HG03469 (cell line): ENCODE measurements at regions not wholly inside any gene's neighbourhood (a gene's known extent, or its start where the extent isn't known, plus 50 kb on each side); places are given as distances from the start of the nearest gene placed in this dataset.
"Not testable (repeated sequence)": the region's sequence is repeated elsewhere in the genome, so short reads cannot be mapped to it uniquely, and the experiment has no call there.

Experiments used
- ATAC-seq: cut with Tn5 transposase; IDR thresholded peaks from one replicate; pipeline ENCODE4 v1.9.1; 2021; ENCODE audit warnings: mild to moderate bottlenecking, moderate library complexity, moderate number of reproducible peaks; ENCODE audit not compliant: unreplicated experiment

DNA sequence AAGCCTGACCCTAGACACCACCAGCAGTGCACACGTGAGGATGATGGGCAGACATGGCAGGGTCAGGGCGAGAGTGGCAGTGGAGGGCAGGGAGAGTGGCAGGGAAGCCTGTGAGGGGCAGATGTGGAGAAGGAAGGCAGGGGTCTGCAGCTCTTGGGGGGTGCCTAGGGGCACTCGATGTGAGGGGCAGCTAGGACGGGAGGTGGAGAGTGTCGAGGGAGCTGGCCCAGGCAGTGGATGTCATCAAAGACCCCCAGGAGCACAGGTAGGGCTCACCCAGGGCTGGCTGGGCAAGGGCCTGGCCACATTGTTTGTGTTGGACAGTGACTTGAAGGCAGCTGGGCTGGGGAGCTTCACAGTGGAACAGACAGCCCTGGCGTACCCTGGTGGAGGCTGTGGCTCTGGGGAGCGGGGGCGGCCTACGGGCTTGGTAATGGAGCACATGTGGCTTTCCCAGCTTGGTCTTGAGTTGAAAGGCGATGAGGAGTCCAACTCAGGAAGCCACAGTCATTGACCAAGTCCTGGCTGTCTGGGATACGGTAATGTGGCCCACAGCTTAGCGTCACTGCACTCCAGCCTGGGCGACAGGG, 87.1 kb downstream of the RTP5 start:
- no peak for ATAC-seq

GRCh38 chr2:241957276-241957675, 87.7 kb downstream of the RTP5 start:
- ATAC-seq: no peak

DNA sequence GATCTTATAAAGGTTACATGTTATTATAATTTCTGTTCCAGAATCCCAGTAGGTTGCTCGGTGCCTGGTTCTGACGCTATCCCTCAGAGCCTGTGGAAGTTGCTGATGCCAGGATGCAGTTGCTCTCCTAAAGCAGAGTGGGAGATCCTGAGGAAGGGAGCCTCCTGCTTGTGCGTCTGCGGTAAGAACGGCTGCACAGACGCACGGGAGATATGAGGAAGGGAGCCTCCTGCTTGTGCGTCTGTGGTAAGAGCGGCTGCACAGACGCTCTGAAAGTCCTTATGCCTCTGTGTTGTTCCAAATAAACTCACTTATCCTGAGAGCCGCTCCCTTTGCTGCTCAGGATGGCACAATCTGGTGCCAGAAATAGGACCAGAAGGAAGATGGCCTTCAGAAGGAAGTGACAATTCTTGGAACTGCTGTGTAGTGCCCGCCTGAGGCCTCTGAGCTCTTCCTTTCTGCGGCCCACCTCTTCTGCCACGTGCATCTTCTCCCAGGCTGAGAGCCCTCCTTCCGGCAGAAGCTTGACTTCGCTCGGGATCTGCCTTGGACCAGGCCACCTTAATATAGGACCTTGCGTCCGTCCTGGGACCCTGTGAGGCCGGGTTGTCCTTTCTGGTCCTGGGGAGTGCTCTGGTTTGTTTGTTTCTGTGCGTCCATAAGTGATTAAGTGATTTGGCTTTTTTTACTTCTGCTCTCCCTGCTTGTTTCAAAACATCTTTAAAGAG, 89.5 kb downstream of the RTP5 start:
- ATAC-seq: no peak

GRCh38 chr2:241959751-241960269, 90.3 kb downstream of the RTP5 start:
- no peak for ATAC-seq

DNA sequence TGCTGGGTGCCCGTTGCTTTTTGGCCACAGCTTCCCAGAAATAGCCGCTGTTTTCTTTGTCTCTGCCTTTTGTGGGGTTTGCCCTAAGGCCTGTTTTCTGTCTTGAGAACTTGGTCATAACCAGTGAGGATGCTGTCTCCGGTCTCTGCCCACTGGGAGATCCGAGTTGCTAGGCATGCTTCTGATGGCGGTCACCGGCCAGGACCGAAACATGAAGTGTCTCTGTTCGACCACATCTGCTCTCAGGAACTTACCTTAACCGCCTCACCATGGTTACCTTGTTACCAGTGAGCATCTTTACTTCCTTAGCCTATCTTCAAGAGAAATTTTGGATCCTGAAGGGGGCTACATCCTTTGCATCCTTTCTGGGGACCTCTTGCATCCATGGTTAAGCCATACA, 91.9 kb downstream of the RTP5 start:
- no peak for ATAC-seq

DNA sequence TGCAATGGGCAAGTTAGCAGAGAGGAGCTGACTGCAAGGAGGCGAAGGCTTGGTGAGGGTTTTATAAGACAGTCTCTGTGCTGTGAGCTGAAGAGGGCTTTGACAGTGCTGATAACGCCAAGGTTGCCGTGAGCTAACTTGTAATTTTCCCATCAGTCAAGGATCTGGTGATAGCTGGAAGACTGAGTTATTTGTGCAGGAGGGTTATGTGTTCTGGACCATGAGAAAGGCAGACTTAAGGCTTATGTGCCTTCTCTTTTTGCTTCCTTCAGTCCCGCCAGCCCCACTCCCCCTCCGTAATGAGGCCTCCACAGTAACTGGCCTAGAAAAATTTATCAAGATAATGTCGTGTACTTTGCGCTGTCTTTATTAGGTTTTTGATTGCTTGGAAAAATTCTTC, 94.6 kb downstream of the RTP5 start:
- ATAC-seq: no peak

GRCh38 chr2:241965931-241966412, 96.4 kb downstream of the RTP5 start:
- peak; percentile 71 for ATAC-seq

GRCh38 chr2:241966647-241967466, 97.3 kb downstream of the RTP5 start:
- ATAC-seq: no peak

DNA sequence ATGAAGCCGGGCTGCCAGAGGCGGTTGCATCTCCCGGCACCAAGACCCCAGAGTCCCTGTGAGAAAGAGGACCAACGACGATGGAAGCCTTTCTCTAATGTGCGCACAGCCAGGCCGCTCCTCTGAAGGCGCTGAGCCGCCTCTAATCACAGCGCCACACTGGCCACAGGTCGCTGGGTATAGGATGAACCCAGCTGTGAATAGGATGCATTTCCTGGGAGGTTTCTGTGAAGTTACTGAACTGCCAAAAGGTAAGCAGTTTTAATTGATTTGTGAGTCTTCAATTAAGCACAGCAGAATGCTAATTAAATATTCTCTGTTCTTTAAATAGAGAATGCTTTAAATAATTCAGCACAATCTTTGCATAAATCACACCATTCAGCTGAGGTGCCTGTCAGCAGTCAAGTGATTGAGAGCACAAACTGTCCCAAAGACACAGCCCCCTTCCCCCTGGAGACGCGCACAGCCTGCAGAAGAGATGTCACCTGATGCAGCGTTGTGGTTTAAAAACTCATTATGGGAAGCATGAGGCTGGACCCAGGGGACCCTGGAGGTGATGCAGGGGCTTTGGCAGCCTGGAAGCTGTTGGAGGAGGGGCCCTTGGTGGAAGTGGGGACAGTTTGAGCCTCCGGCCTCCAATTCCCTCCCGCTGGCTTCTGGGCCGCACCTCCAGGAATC, 98.1 kb downstream of the RTP5 start:
- no peak for ATAC-seq

GRCh38 chr2:241968417-241968816, 98.9 kb downstream of the RTP5 start:
- no peak for ATAC-seq

- not testable (repeated sequence) for ATAC-seq
These were observed 99.7 kb downstream of the RTP5 start for GRCh38 chr2:241969182-241969581.

DNA sequence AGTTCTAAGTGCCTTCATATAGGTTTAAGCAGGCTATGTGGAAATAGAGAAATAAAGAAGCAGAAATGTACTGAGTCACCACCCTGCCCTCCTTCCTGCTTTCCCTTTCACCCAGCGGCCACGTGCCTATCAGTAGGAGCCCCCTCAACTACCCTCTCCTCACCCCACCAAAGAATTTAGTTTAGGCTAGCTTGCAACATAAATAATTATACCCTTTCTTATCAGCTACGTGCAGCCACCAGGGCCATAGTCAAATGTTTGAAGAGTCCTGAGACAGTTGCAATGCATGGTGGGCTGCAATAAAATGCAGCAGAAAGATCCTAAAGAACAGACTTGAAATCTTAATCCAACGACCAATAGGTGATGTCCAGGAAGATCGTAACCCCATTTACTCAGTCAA, 101.2 kb downstream of the RTP5 start:
- no peak for ATAC-seq

- no peak for ATAC-seq
These were observed 104.6 kb downstream of the RTP5 start for GRCh38 chr2:241974096-241974495.

DNA sequence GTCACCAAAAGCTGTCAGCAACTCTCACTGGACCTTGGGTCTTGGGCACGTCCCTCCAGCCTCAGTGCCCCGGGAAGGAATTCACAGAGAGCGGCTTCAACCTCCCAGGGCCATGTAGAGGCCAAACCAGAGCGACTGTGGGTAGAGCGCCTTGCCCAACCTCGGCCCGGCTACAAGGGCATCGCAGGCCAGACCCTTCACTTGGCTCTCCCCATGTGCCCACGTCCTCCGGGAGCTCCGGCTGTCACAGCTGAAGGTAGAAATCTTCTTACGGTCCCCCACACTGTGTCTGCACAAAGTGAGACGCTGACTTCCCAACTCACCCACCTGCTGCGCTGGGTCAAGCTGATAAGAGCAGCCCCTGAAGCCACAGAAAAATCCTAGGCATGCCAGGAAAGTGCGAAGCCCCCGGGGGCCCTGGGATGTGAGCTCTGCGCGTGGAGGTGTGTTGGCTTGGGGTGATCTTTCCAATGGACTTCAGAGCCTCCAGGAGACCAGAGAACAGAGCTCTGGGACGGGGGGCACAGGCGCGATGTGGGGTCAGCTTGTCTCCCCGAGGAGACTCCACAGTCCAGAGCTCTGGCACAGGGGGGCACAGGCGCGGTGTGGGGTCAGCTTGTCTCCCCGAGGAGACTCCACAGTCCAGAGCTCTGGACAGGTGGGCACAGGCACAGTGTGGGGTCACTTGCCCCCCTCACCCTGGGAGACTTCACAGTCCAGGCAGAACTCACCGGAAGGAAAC, 105.5 kb downstream of the RTP5 start:
- no peak for ATAC-seq

DNA sequence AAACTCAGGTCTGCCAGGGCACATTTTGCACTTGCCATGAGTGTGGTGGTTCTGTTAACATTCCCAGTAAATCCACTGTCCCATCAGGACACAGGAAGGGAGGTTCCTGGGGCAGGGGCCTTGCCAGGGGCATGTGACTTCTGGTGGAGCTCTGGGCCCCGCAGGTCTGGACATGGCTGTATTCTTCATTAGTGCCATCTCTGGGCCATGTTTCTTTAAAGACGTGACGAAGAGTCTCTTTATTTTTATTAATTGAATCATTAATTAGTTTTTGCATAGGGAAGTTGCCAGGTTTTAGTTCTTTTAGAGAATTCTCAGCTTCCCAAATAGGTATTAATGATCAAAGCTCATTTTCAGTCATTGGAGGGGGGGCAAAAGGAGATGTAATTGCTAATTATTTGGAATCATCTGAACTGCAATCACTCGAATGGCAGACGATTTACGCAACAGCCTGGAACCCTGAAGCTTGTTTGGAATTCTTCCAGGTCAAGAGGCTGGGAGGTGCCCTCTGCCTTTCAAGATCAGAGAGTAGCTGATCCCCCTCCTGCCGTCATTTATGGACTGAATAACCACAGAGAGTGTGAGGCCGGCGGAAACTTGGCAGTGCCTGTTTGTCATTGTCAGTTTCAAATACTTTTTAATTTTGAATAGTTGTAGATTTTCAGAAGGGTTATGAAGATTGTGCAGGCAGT, 106.2 kb downstream of the RTP5 start:
- no peak for ATAC-seq

DNA sequence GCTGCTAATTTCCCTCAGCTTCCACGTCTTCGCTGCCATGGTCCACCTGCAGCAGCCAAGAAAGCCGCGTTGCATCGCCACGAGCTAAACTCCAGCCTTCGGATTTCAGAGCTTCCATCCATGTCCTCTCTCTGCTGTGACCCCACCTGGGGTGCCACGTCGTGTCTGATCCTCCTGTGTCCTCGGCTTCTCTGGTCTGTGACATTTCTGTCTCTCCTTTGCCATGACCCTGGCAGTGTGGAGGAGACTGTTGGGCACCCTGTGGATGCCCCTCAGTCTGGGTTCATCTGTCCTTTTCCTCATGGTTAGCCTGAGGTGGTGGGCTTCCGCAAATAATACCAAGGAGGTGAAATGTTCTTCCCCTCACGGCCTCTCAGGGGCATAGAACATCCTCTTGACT, 106.8 kb downstream of the RTP5 start:
- no peak for ATAC-seq

GRCh38 chr2:241977557-241978300, 108.2 kb downstream of the RTP5 start:
- ATAC-seq: no peak

DNA sequence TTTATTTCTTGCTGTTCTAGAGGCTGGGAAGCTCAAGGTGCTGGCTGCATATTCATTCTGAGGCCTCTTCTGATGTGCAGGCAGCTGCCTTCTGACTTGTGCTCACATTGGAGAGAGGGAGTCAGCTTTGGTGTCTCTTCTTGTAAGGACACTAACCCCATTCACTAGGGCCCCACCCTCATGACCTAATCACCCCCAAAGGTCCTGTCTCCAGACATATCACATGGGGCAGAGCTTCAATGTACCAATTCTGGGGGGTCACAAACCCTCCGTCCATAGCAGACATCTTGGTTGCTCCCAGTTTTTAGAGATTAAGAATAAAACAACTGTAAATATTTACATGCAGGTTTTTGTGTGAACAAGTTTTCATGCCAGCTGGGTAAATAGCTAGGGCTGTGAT, 109.1 kb downstream of the RTP5 start:
- ATAC-seq: no peak

DNA sequence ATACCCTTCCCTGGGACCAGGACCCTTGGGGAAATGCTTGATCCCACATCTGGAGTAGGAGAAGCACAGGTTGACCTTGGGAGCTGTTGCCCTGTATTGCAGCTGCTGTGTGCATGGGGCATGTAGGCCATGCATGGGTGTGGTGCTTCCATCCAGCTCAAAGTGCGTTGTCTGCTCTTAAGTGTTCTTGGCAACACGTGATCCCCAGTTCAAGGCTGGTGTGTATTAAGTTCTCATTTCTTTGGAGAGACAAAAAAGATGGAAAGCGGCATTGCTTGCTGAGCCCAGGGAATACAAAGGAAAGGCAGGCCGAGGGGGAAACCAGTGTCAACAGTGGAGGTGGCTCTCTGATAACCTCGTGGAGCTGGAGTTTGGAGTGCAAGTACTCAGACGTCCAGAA, 110.7 kb downstream of the RTP5 start:
- ATAC-seq: no peak
